IMR-90 (cell line): ENCODE measurements at regions not wholly inside any gene's neighbourhood (a gene's known extent, or its start where the extent isn't known, plus 50 kb on each side); places are given as distances from the start of the nearest gene placed in this dataset.

Source experiments
- ATAC-seq: fragments of 200-7000 bp; cut with Tn5 transposase; 2 replicates; pipeline ENCODE4 v1.9.1; 2020; ENCODE audit warnings: low read depth, mild to moderate bottlenecking, moderate library complexity
- BruUV-seq: library from RNA; stranded (reverse); fragments of 400-500 nt; replicated peaks from 2 replicates; lab custom pipeline; 2021; lab: Mats Ljungman, UMichigan
- CTCF ChIA-PET: fragments of 300-600 bp; formaldehyde crosslinking; extraction: SDS; loops from one replicate; lab custom pipeline; 2021; ENCODE audit warnings: antibody characterized with exemption; lab: Yijun Ruan, JAX
- POLR2A ChIA-PET: fragments of 300-600 bp; sonication (Branson Sonifier 250); formaldehyde crosslinking; loops from one replicate; lab custom pipeline; 2022; ENCODE audit warnings: antibody characterized with exemption; ENCODE audit not compliant: unreplicated experiment; lab: Charles Lee
- DNase-seq: peaks from one replicate; pipeline ENCODE4 v3.0.0; 2013
- H2AFZ ChIP-seq: replicated peaks from 2 replicates; pipeline ENCODE3; 2013; ENCODE audit warnings: low read length, mild to moderate bottlenecking; ENCODE audit not compliant: poor library complexity
- H2AK5ac ChIP-seq: 2 replicates; pipeline ENCODE4 v1.6.1; 2013; ENCODE audit warnings: low read depth, low read length, inconsistent platforms
- H2AK9ac ChIP-seq: replicated peaks from 2 replicates; pipeline ENCODE3; 2013; ENCODE audit warnings: mild to moderate bottlenecking, low read depth, low read length, moderate library complexity; ENCODE audit not compliant: poor library complexity
- H2BK120ac ChIP-seq: 2 replicates; pipeline ENCODE4 v1.6.1; 2013; ENCODE audit warnings: low read depth, low read length, inconsistent platforms
- H2BK15ac ChIP-seq: 3 replicates; pipeline ENCODE4 v1.6.1; 2013; ENCODE audit warnings: low read depth, low read length, inconsistent platforms
- H2BK20ac ChIP-seq: 2 replicates; pipeline ENCODE4 v1.6.1; 2013; ENCODE audit warnings: low read depth, mild to moderate bottlenecking, inconsistent platforms, low read length, moderate library complexity
- H2BK5ac ChIP-seq: 2 replicates; pipeline ENCODE4 v1.6.1; 2013; ENCODE audit warnings: mild to moderate bottlenecking, low read depth, low read length, inconsistent platforms; ENCODE audit not compliant: poor library complexity, severe bottlenecking
- H3K14ac ChIP-seq: replicated peaks from 2 replicates; pipeline ENCODE4 v1.6.1; 2013; ENCODE audit warnings: low read depth, low read length, inconsistent platforms
- H3K18ac ChIP-seq: 2 replicates; pipeline ENCODE4 v1.6.1; 2013; ENCODE audit warnings: low read depth, low read length, control low read depth
- H3K23ac ChIP-seq: 2 replicates; pipeline ENCODE4 v1.6.1; 2013; ENCODE audit warnings: low read depth, low read length, inconsistent platforms
- H3K27ac ChIP-seq: 2 replicates; pipeline ENCODE4 v1.5.1; 2013; ENCODE audit warnings: mild to moderate bottlenecking, control low read depth, low read length; ENCODE audit not compliant: insufficient read depth
- H3K27me3 ChIP-seq: 2 replicates; pipeline ENCODE4 v1.6.1; 2013; ENCODE audit warnings: low read length; ENCODE audit not compliant: control insufficient read depth, insufficient read depth
- H3K36me3 ChIP-seq: 2 replicates; pipeline ENCODE4 v1.6.1; 2013; ENCODE audit warnings: low read length, mixed read lengths; ENCODE audit not compliant: control insufficient read depth, insufficient read depth
- H3K4ac ChIP-seq: 2 replicates; pipeline ENCODE4 v1.6.1; 2013; ENCODE audit warnings: low read depth, low read length, inconsistent platforms
- H3K4me1 ChIP-seq: 2 replicates; pipeline ENCODE4 v1.6.1; 2013; ENCODE audit warnings: low read length, mixed read lengths; ENCODE audit not compliant: control insufficient read depth, insufficient read depth
- H3K4me2 ChIP-seq: 2 replicates; pipeline ENCODE4 v1.6.1; 2013; ENCODE audit warnings: low read depth, mild to moderate bottlenecking, control low read depth, low read length, moderate library complexity
- H3K4me3 ChIP-seq: 2 replicates; pipeline ENCODE4 v1.5.1; 2013; ENCODE audit warnings: low read depth, mild to moderate bottlenecking, control low read depth, low read length, moderate library complexity; ENCODE audit not compliant: insufficient read depth
- H3K56ac ChIP-seq: 2 replicates; pipeline ENCODE4 v1.6.1; 2013; ENCODE audit warnings: low read length, inconsistent platforms; ENCODE audit not compliant: insufficient read depth; ENCODE audit errors: extremely low read depth
- H3K79me1 ChIP-seq, 2 experiments: 2 replicates each; pipeline ENCODE4 v1.6.1; 2013; ENCODE audit warnings: low read length in 2 of 2, inconsistent platforms in 1 of 2, low read depth in 1 of 2
- H3K9ac ChIP-seq: 2 replicates; pipeline ENCODE4 v1.6.1; 2013; ENCODE audit warnings: low read depth, low read length, control low read depth
- H3K9me1 ChIP-seq: 2 replicates; pipeline ENCODE4 v1.6.1; 2013; ENCODE audit warnings: low read length, inconsistent platforms; ENCODE audit not compliant: insufficient read depth
- H3K9me3 ChIP-seq: 2 replicates; pipeline ENCODE4 v1.6.1; 2013; ENCODE audit warnings: low read length; ENCODE audit not compliant: control insufficient read depth, insufficient read depth
- H4K20me1 ChIP-seq: 2 replicates; pipeline ENCODE4 v1.6.1; 2013; ENCODE audit warnings: low read length, inconsistent platforms; ENCODE audit not compliant: insufficient read depth
- H4K5ac ChIP-seq: 2 replicates; pipeline ENCODE4 v1.6.1; 2013; ENCODE audit warnings: mild to moderate bottlenecking, low read depth, low read length, control low read depth
- H4K8ac ChIP-seq, 2 experiments: 2 replicates each; pipeline ENCODE4 v1.6.1; 2013; ENCODE audit warnings: low read depth in 2 of 2, low read length in 2 of 2, control low read depth in 1 of 2, inconsistent platforms in 1 of 2
- H4K91ac ChIP-seq: 2 replicates; pipeline ENCODE4 v1.6.1; 2013; ENCODE audit warnings: low read depth, low read length, inconsistent platforms; ENCODE audit not compliant: insufficient read depth
- BHLHE40 ChIP-seq: fragments of 150-350 bp; IDR thresholded peaks from 2 replicates; pipeline ENCODE4 v1.6.1; 2016; ENCODE audit warnings: mild to moderate bottlenecking, low read depth, low read length
- CEBPB ChIP-seq: IDR thresholded peaks from 2 replicates; pipeline ENCODE4 v1.6.1; 2012; ENCODE audit warnings: low read depth, low read length, improper control_type of control experiment
- CHD1 ChIP-seq: IDR thresholded peaks from 2 replicates; pipeline ENCODE4 v1.6.1; 2012; ENCODE audit warnings: low read depth, low read length, improper control_type of control experiment
- CTCF ChIP-seq: conservative IDR thresholded peaks from 2 replicates; pipeline ENCODE4 v1.5.1; 2012; ENCODE audit warnings: mild to moderate bottlenecking, low read depth, low read length, improper control_type of control experiment
- ELK1 ChIP-seq: fragments of 150-350 bp; IDR thresholded peaks from 2 replicates; pipeline ENCODE4 v1.6.1; 2016; ENCODE audit warnings: low read depth, mild to moderate bottlenecking, low read length, moderate library complexity, borderline replicate concordance
- FOS ChIP-seq: fragments of 150-350 bp; IDR thresholded peaks from 2 replicates; pipeline ENCODE4 v1.6.1; 2016; ENCODE audit warnings: low read depth, low read length
- MAFK ChIP-seq: IDR thresholded peaks from 2 replicates; pipeline ENCODE4 v1.6.1; 2012; ENCODE audit warnings: low read depth, low read length, improper control_type of control experiment
- MAZ ChIP-seq: IDR thresholded peaks from 2 replicates; pipeline ENCODE4 v1.6.1; 2012; ENCODE audit warnings: low read depth, mild to moderate bottlenecking, low read length, improper control_type of control experiment, moderate library complexity, borderline replicate concordance
- MXI1 ChIP-seq: IDR thresholded peaks from 2 replicates; pipeline ENCODE4 v1.6.1; 2012; ENCODE audit warnings: low read depth, mild to moderate bottlenecking, low read length, moderate library complexity, borderline replicate concordance
- NFE2L2 ChIP-seq: fragments of 150-350 bp; IDR thresholded peaks from 2 replicates; pipeline ENCODE4 v1.6.1; 2016; ENCODE audit warnings: low read depth, mild to moderate bottlenecking, low read length
- POLR2A ChIP-seq: IDR thresholded peaks from 2 replicates; pipeline ENCODE4 v1.6.1; 2012; ENCODE audit warnings: mild to moderate bottlenecking, low read depth, low read length
- RAD21 ChIP-seq: IDR thresholded peaks from 2 replicates; pipeline ENCODE4 v1.6.1; 2012; ENCODE audit warnings: low read length, improper control_type of control experiment
- RCOR1 ChIP-seq: IDR thresholded peaks from 2 replicates; pipeline ENCODE4 v1.6.1; 2012; ENCODE audit warnings: mild to moderate bottlenecking, low read length, improper control_type of control experiment; ENCODE audit not compliant: insufficient replicate concordance
- RFX5 ChIP-seq: IDR thresholded peaks from 2 replicates; pipeline ENCODE4 v1.8.0; 2012; ENCODE audit warnings: low read depth, mild to moderate bottlenecking, low read length, moderate library complexity
- SMC3 ChIP-seq: fragments of 150-350 bp; IDR thresholded peaks from 2 replicates; pipeline ENCODE4 v1.6.1; 2016; ENCODE audit warnings: low read depth, mild to moderate bottlenecking, antibody characterized with exemption, low read length, moderate library complexity
- whole genome bisulfite sequencing, 2 experiments: methylation state at CpG; one replicate each; pipeline versions ENCODE4 v1.1.5 to v1.1.7; 2013; ENCODE audit warnings: missing lambda C conversion rate in 2 of 2; ENCODE audit not compliant: insufficient read length in 1 of 2; ENCODE audit errors: extremely low coverage in 2 of 2; 5-methylcytosine and 5-hydroxymethylcytosine counted together
- dilution Hi-C: fragments of 300-500 bp; cut with HindIII; formaldehyde crosslinking; loops from one replicate; pipeline ENCODE4 v1.14.3; 2018; ENCODE audit warnings: low sequenced_read_pairs; ENCODE audit not compliant: unreplicated experiment
- in situ Hi-C: fragments of 300-500 bp; cut with MboI; formaldehyde crosslinking; loops from 3 replicates; pipeline ENCODE4 v1.14.3; 2019; ENCODE audit warnings: low sequenced_read_pairs, inconsistent platforms, mixed read lengths
- intact Hi-C: fragments of 100-400 bp; cut with micrococcal nuclease; formaldehyde crosslinking; loops from 2 replicates; pipeline ENCODE4 v1.10.0; 2022
- TF ChIP-seq, protein P1 (sequence below): fragments of 150-350 bp; IDR thresholded peaks from 2 replicates; pipeline ENCODE4 v1.6.1; 2017; ENCODE audit warnings: mild to moderate bottlenecking, antibody characterized with exemption, low read length, low read depth

- no peak overlapping the region for H2BK20ac ChIP-seq
- ChIA-PET POLR2A (no interaction called here), CTCF (no interaction called here)
- no peak overlapping the region for H2BK15ac ChIP-seq
- no peak overlapping the region for H3K56ac ChIP-seq
- dilution Hi-C loops (no loop called here), intact Hi-C loops (no loop called here), in situ Hi-C loops (no loop called here)
- H3K27ac ChIP-seq: no peak overlapping the region
- ATAC-seq: no peak
- H3K14ac ChIP-seq: no peak overlapping the region
- no peaks in the 10 kb centered on the region for H3K27me3 ChIP-seq
- no TSS peak for BruUV-seq
- H3K79me1 ChIP-seq: no peaks in the 10 kb centered on the region
- no peak overlapping the region for H3K4me3 ChIP-seq
- no peaks in the 10 kb centered on the region for H3K9me1 ChIP-seq
- H3K36me3 ChIP-seq: no peaks in the 10 kb centered on the region
- no peaks in the 10 kb centered on the region for H3K4me1 ChIP-seq
- DNase-seq: no peak
- no peaks in the 10 kb centered on the region for H3K9me3 ChIP-seq
- H4K5ac ChIP-seq: no peak overlapping the region
- H3K18ac ChIP-seq: no peak overlapping the region; the same call in 1 of the 2 replicates
- no peak overlapping the region for H4K91ac ChIP-seq
- no peak overlapping the region for H2BK120ac ChIP-seq
- no peak overlapping the region for H3K9ac ChIP-seq
- no CpG with 5 or more reads among the region's 2 CpGs for WGBS, 2 experiments
- TF ChIP-seq BHLHE40 (no peak), MAFK (no peak), CTCF (no peak), CEBPB (no peak), RAD21 (no peak), ELK1 (no peak), MAZ (no peak), CHD1 (no peak), POLR2A (no peak), SMC3 (no peak), FOS (no peak), RFX5 (no peak), NFE2L2 (no peak), RCOR1 (no peak), MXI1 (no peak)
- TF ChIP-seq, protein P1, sequence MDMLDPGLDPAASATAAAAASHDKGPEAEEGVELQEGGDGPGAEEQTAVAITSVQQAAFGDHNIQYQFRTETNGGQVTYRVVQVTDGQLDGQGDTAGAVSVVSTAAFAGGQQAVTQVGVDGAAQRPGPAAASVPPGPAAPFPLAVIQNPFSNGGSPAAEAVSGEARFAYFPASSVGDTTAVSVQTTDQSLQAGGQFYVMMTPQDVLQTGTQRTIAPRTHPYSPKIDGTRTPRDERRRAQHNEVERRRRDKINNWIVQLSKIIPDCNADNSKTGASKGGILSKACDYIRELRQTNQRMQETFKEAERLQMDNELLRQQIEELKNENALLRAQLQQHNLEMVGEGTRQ: no peak
- H3K4ac ChIP-seq: no peak overlapping the region
- no peak overlapping the region for H3K23ac ChIP-seq
- H2AK9ac ChIP-seq: no peak overlapping the region
- no peaks in the 10 kb centered on the region for H4K20me1 ChIP-seq
- no peak overlapping the region for H4K8ac ChIP-seq
- H2BK5ac ChIP-seq: no peak overlapping the region
- no peak overlapping the region; the same call in 1 of the 2 replicates for H2AK5ac ChIP-seq
- no peak overlapping the region for H3K4me2 ChIP-seq
- no peak overlapping the region for H2AFZ ChIP-seq
Measured at GRCh38 chr11:29012507-29012906, 904.3 kb downstream of the METTL15 start.
